CD4-positive, alpha-beta T cell (primary cell): ENCODE measurements at regions not wholly inside any gene's neighbourhood (a gene's known extent, or its start where the extent isn't known, plus 50 kb on each side); places are given as distances from the start of the nearest gene placed in this dataset.

Experiments
- ATAC-seq: fragments of 200-7000 bp; cut with Tn5 transposase; one replicate; pipeline ENCODE4 v1.10.0; 2022; ENCODE audit warnings: mild to moderate bottlenecking; ENCODE audit not compliant: poor library complexity
- CTCF ChIA-PET: fragments of 350-600 bp; sonication (Branson Sonifier 250); formaldehyde crosslinking; loops from one replicate; lab custom pipeline; 2021; ENCODE audit warnings: antibody characterized with exemption, inconsistent platforms; lab: Charles Lee
- POLR2A ChIA-PET: fragments of 350-600 bp; sonication (Branson Sonifier 250); formaldehyde crosslinking; loops from one replicate; lab custom pipeline; 2021; ENCODE audit warnings: antibody characterized with exemption, inconsistent platforms; lab: Charles Lee
- DNase-seq, 14 experiments: peaks; one replicate each; pipeline ENCODE4 v3.0.0-alpha.2; 2013 to 2020; ENCODE audit warnings: mixed read lengths in 2 of 14
- H3K27ac ChIP-seq, 2 donors: one replicate each; pipeline versions ENCODE4 v1.5.1 to v1.7.0; 2013; ENCODE audit warnings: low read length in 2 of 2, low read depth in 1 of 2, mild to moderate bottlenecking in 1 of 2
- H3K27me3 ChIP-seq, 2 experiments: 1 replicate in 1 of 2; 2 replicates in 1 of 2; pipeline versions ENCODE4 v1.6.1 to v1.7.0; 2013; ENCODE audit warnings: low read length in 2 of 2, control low read depth in 1 of 2, mild to moderate bottlenecking in 1 of 2, moderate library complexity in 1 of 2; ENCODE audit not compliant: insufficient read depth in 2 of 2, control insufficient read depth in 1 of 2
- H3K36me3 ChIP-seq: one replicate; pipeline ENCODE4 v1.6.1; 2013; ENCODE audit warnings: low read length, control low read depth; ENCODE audit not compliant: insufficient read depth
- H3K4me1 ChIP-seq: one replicate; pipeline ENCODE4 v1.6.1; 2013; ENCODE audit warnings: low read length, control low read depth; ENCODE audit not compliant: insufficient read depth
- H3K4me3 ChIP-seq: one replicate; pipeline ENCODE4 v1.5.1; 2013; ENCODE audit warnings: mild to moderate bottlenecking, low read length, moderate library complexity
- H3K9me3 ChIP-seq, 2 experiments: 1 replicate in 1 of 2; 2 replicates in 1 of 2; pipeline versions ENCODE4 v1.6.1 to v1.7.0; 2013; ENCODE audit warnings: low read length in 2 of 2, mild to moderate bottlenecking in 2 of 2, control low read depth in 1 of 2, moderate library complexity in 1 of 2; ENCODE audit not compliant: control insufficient read depth in 1 of 2, insufficient read depth in 1 of 2
- H3K27ac Mint-ChIP-seq: one replicate; pipeline ENCODE4 v1.8.0; 2020; ENCODE audit warnings: mixed read lengths
- H3K27me3 Mint-ChIP-seq: one replicate; pipeline ENCODE4 v1.8.0; 2021; ENCODE audit warnings: mixed read lengths
- H3K36me3 Mint-ChIP-seq: one replicate; pipeline ENCODE4 v1.8.0; 2021; ENCODE audit warnings: low read depth, mixed read lengths
- H3K4me1 Mint-ChIP-seq: one replicate; pipeline ENCODE4 v1.8.0; 2021; ENCODE audit warnings: low read depth, mixed read lengths
- H3K4me3 Mint-ChIP-seq: one replicate; pipeline ENCODE4 v1.8.0; 2020; ENCODE audit warnings: mild to moderate bottlenecking, mixed read lengths
- H3K9me3 Mint-ChIP-seq: one replicate; pipeline ENCODE4 v1.8.0; 2020; ENCODE audit warnings: mixed read lengths
- intact Hi-C, 2 experiments: fragments of 100-400 bp; cut with DNase I in 1 of 2; cut with micrococcal nuclease in 1 of 2; formaldehyde crosslinking; loops; one replicate each; pipeline versions ENCODE4 v1.15.1 to v1.9.0; 2023 to 2025; cut with DNase I, micrococcal nuclease
- TF ChIP-seq, protein P1 (sequence below): fragments of 200-600 bp; IDR thresholded peaks from one replicate; pipeline ENCODE4 v1.8.0; 2022; ENCODE audit warnings: antibody characterized with exemption, mild to moderate bottlenecking

DNA sequence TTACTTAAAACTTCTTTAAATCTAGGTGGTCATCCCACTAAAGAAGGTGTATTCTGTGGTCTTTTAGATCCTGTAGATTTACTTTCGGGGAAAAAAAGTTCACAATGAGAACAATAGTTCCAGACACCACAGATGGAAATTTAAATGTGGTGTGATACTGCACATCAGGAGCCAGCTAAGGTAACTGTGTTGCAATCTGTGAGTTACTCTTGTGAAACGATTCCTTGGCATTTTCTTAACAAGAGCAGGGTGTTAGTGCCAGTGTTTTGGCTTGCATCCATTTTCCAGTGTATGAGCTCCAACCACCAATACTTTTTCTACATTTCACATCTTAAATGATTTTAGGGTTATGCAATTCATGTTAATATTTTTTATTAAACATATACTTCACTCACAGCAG lies 674.5 kb downstream of the CETN3 start:
- ATAC-seq (no peak), DNase-seq (no peak)
- H3K4me1 ChIP-seq: no peaks in the 10 kb centered on the region
- H3K36me3 ChIP-seq: no peaks in the 10 kb centered on the region
- Mint-ChIP-seq H3K36me3 (no peaks in the 10 kb centered on the region), H3K4me3 (no peak overlapping the region), H3K9me3 (peaks cover 2% of the 10 kb centered on the region), H3K27ac (no peak overlapping the region), H3K4me1 (no peaks in the 10 kb centered on the region), H3K27me3 (no peaks in the 10 kb centered on the region)
- H3K27me3 ChIP-seq: no peaks in the 10 kb centered on the region
- no peak overlapping the region for H3K4me3 ChIP-seq
- TF ChIP-seq, protein P1, sequence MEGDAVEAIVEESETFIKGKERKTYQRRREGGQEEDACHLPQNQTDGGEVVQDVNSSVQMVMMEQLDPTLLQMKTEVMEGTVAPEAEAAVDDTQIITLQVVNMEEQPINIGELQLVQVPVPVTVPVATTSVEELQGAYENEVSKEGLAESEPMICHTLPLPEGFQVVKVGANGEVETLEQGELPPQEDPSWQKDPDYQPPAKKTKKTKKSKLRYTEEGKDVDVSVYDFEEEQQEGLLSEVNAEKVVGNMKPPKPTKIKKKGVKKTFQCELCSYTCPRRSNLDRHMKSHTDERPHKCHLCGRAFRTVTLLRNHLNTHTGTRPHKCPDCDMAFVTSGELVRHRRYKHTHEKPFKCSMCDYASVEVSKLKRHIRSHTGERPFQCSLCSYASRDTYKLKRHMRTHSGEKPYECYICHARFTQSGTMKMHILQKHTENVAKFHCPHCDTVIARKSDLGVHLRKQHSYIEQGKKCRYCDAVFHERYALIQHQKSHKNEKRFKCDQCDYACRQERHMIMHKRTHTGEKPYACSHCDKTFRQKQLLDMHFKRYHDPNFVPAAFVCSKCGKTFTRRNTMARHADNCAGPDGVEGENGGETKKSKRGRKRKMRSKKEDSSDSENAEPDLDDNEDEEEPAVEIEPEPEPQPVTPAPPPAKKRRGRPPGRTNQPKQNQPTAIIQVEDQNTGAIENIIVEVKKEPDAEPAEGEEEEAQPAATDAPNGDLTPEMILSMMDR: no peak
- H3K9me3 ChIP-seq: no peaks in the 10 kb centered on the region
- no peak overlapping the region for H3K27ac ChIP-seq
- CTCF ChIA-PET: no interaction called here
- POLR2A ChIA-PET: no interaction called here
- intact Hi-C loops: no loop called here

DNA sequence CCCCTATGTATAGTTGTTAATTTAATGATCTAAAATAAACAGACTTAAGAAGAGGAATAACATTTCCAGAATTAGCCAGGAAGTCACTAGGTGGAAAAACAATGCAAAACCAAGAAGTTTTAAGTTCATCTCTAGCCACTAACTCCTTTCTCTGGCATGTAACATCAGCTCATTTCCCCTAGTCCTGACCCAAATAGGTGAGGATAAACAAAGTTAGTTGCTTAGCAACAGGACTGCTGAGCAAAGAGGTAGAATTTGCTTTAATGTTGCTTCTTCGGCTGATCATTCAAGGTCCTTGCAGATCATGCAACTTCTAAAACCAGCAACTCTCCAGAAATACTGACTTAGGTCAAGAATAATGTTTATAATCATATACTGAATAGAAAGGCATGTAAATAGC lies 675.8 kb downstream of the CETN3 start:
- intact Hi-C loops: no loop called here
- no peaks in the 10 kb centered on the region for H3K36me3 Mint-ChIP-seq
- ChIA-PET POLR2A (no interaction called here), CTCF (no interaction called here)
- DNase-seq: no peak
- TF ChIP-seq, protein P1: no peak
- H3K27me3 Mint-ChIP-seq: no peaks in the 10 kb centered on the region
- no peak for ATAC-seq
- no peaks in the 10 kb centered on the region for H3K36me3 ChIP-seq
- no peaks in the 10 kb centered on the region for H3K27me3 ChIP-seq
- H3K27ac Mint-ChIP-seq: no peak overlapping the region
- H3K4me1 ChIP-seq: no peaks in the 10 kb centered on the region
- no peak overlapping the region for H3K27ac ChIP-seq
- H3K4me3 Mint-ChIP-seq: no peak overlapping the region
- no peaks in the 10 kb centered on the region for H3K4me1 Mint-ChIP-seq
- no peaks in the 10 kb centered on the region for H3K9me3 ChIP-seq
- H3K9me3 Mint-ChIP-seq: peaks cover 3% of the 10 kb centered on the region
- H3K4me3 ChIP-seq: no peak overlapping the region

DNA sequence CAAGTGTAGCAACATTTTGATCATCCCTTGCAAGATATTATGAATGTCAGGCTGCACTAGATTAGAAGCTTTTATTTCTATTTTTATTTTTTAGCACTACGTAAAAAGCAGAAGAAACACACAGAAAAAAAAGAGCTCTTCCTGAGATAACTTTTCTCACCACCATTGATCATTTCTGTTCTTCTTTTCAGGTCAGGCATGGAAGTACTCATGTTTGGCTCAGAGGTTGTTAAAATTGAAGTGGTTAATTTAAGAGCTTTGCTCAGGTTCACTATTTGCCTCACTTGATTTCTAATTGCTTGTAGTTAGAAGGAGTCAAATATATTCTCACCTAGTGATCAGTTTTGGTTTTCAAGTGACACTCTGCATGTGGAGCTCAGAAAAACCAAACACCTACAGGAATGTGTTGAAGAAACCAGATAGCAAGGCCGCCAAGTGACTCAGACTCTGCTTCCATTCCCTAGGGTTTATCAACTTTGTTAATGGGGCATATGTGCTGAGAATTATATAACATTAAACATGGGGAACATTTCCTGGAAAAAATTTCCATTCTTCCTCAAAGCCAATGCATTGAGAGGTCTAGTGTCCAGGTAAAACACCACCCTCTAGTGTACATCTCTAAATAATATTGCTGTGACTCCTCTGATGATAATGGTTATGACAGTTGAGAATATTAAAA lies 679.8 kb downstream of the CETN3 start:
- Histone ChIP-seq H3K9me3 (no peaks in the 10 kb centered on the region), H3K27me3 (no peaks in the 10 kb centered on the region), H3K27ac (no peak overlapping the region), H3K36me3 (no peaks in the 10 kb centered on the region), H3K4me3 (no peak overlapping the region), H3K4me1 (no peaks in the 10 kb centered on the region)
- ChIA-PET POLR2A (no interaction called here), CTCF (interaction anchor here (0.6 to 1.4 kb wide), 2 partner anchors 8 to 1035 kb away, joined by 3 to 5 read pairs; no protein-coding TSS in a partner anchor)
- no peak overlapping the region for H3K27ac Mint-ChIP-seq
- TF ChIP-seq, protein P1: no peak
- peaks cover 3% of the 10 kb centered on the region for H3K9me3 Mint-ChIP-seq
- ATAC-seq: no peak
- no peaks in the 10 kb centered on the region for H3K4me1 Mint-ChIP-seq
- no peaks in the 10 kb centered on the region for H3K27me3 Mint-ChIP-seq
- no peaks in the 10 kb centered on the region for H3K36me3 Mint-ChIP-seq
- H3K4me3 Mint-ChIP-seq: no peak overlapping the region
- intact Hi-C loops: no loop called here
- no peak for DNase-seq
